ENCODE measurements at regions not wholly inside any gene's neighbourhood (a gene's known extent, or its start where the extent isn't known, plus 50 kb on each side); places are given as distances from the start of the nearest gene placed in this dataset.

- no TSS peak for BruUV-seq (replicated peaks)
- H3K36me3 ChIP-seq (ENCODE audit: control insufficient read depth in 2 of 2, extremely low read depth in 1 of 2, insufficient read depth in 2 of 2, low read length in 2 of 2): no peaks in the 10 kb centered on the region
- dilution Hi-C loops (cut with MboI; ENCODE audit: extremely low pct_ligation_motif_present, low sequenced_read_pairs) (no loop called here), intact Hi-C loops (cut with micrococcal nuclease) (no loop called here)
- H3K79me2 ChIP-seq (ENCODE audit: control insufficient read depth, insufficient read depth, low read length): no peaks in the 10 kb centered on the region
- CTCF ChIA-PET: interaction anchor here (1.5 to 3.0 kb wide), 4 partner anchors 12 to 150 kb away, joined by 5 to 10 read pairs (median 6); no protein-coding TSS in a partner anchor
- FAIRE-seq: no peak
- no peaks in the 10 kb centered on the region for H3K9me3 ChIP-seq (replicated peaks; ENCODE audit: control insufficient read depth, insufficient read depth, low read length)
- no peaks in the 10 kb centered on the region for H4K20me1 ChIP-seq (replicated peaks; ENCODE audit: control insufficient read depth, extremely low read depth, insufficient read depth, low read length)
- TF ChIP-seq FOS (IDR thresholded peaks at IDR 0.05; ENCODE audit: borderline replicate concordance, insufficient read depth, low read length): no peak
- no peak for TF ChIP-seq JUN (IDR thresholded peaks at IDR 0.05; ENCODE audit: borderline replicate concordance, insufficient read depth, insufficient read length, low read depth)
- no peak for TF ChIP-seq GATA2 (IDR thresholded peaks at IDR 0.05; ENCODE audit: insufficient read depth, insufficient read length, low read depth, low read length)
- no peak for TF ChIP-seq MYC (IDR thresholded peaks at IDR 0.05; ENCODE audit: low read depth, low read length)
- no peak for TF ChIP-seq MAX (IDR thresholded peaks at IDR 0.05; ENCODE audit: insufficient read depth, insufficient read length)
- no peak for TF ChIP-seq CTCF (IDR thresholded peaks at IDR 0.05; ENCODE audit: extremely low read depth in 1 of 2, insufficient read depth in 1 of 2, low read depth in 1 of 2, low read length in 2 of 2)
- no peak for TF ChIP-seq POLR2AphosphoS5 (IDR thresholded peaks at IDR 0.05; ENCODE audit: insufficient read depth, low read depth, low read length)
- TF ChIP-seq EZH2 (IDR thresholded peaks at IDR 0.05; ENCODE audit: borderline replicate concordance, low read depth, low read length, severe bottlenecking): no peak
- TF ChIP-seq POLR2A (IDR thresholded peaks at IDR 0.05; ENCODE audit: low read depth, low read length): no peak
- no peak overlapping the region for H3K27ac ChIP-seq (ENCODE audit: insufficient read depth, low read depth, low read length)
- no peak overlapping the region for H3K9ac ChIP-seq (replicated peaks; ENCODE audit: extremely low read depth, insufficient read depth, low read length)
- H3K4me1 ChIP-seq (ENCODE audit: control insufficient read depth, extremely low read depth, insufficient read depth, low read length): peaks cover 30% of the 10 kb centered on the region
- H3K27me3 ChIP-seq (ENCODE audit: control insufficient read depth in 2 of 2, insufficient read depth in 2 of 2, low read length in 2 of 2): no peaks in the 10 kb centered on the region
- H3K4me2 ChIP-seq (ENCODE audit: insufficient read depth, low read length): no peak overlapping the region
- no peak overlapping the region for H2AFZ ChIP-seq (ENCODE audit: low read depth, low read length)
- POLR2A ChIA-PET: no interaction called here
- no peak overlapping the region for H3K4me3 ChIP-seq (replicated peaks in 1 of 3; ENCODE audit: insufficient read depth in 1 of 3, low read depth in 1 of 3, low read length in 3 of 3)
- no peaks in the 10 kb centered on the region for H3K9me1 ChIP-seq (replicated peaks; ENCODE audit: control insufficient read depth, extremely low read depth, insufficient read depth, low read length)
- DNase-seq (ENCODE audit: low read depth, low spot score): no peak
Measured at GRCh38 chr16:86403085-86403484, 107.2 kb upstream of the FOXF1 start.

Data from endothelial cell of umbilical vein (primary cell).